ENCODE measurements at regions not wholly inside any gene's neighbourhood (a gene's known extent, or its start where the extent isn't known, plus 50 kb on each side); places are given as distances from the start of the nearest gene placed in this dataset.

DNA sequence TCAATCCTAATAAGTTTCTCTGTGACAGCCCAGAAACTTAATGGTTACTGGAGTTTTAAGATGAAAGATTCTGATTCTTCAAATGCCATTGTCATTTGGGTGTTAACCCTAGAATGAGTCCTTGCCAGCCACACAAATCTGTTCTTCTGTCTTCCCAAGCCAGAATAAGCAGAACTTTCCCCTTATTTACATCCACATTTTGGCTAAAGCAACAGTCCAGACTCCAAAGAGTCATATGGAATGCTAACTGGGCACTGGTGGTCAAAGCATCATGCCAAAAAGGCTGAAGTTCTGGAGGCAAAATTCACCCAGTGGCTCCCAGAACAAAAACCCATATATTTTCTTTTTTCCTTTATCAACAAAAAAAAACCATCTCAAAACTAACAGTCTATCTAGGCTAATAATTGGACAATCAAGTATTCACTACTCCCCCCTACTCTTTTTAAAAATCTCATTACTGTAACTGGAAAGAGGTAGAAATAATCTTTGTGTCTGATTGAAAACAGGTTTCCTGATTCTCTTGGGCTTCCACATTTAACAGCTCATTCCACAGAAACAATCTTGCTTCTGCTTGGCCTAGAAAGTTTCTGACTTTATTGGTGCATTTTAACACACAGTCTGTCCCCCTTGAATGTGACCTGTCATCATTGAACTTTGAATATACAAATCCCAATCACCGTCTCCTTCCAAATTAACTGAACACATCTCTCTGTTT is 89.6 kb upstream of the SETBP1 start:
- H3K27ac ChIP-seq (ENCODE audit: low read depth, low read length) = no peak overlapping the region
- no peaks in the 10 kb centered on the region for H3K27me3 ChIP-seq (ENCODE audit: control insufficient read depth in 1 of 2, insufficient read depth in 2 of 2, low read length in 2 of 2)
- no peak overlapping the region for H3K4me3 ChIP-seq (ENCODE audit: low read depth in 1 of 2, low read length in 2 of 2)
- H3K9ac ChIP-seq (ENCODE audit: low read depth in 1 of 2, low read length in 2 of 2) = no peak overlapping the region
- H3K9me3 ChIP-seq (ENCODE audit: control insufficient read depth in 1 of 2, low read length in 2 of 2) = no peaks in the 10 kb centered on the region
- no peaks in the 10 kb centered on the region for H3K36me3 ChIP-seq (ENCODE audit: control insufficient read depth in 1 of 2, insufficient read depth in 2 of 2, low read length in 2 of 2)
- H3K4me1 ChIP-seq (ENCODE audit: control insufficient read depth in 1 of 2, insufficient read depth in 2 of 2, low read length in 2 of 2) = no peaks in the 10 kb centered on the region

DNA sequence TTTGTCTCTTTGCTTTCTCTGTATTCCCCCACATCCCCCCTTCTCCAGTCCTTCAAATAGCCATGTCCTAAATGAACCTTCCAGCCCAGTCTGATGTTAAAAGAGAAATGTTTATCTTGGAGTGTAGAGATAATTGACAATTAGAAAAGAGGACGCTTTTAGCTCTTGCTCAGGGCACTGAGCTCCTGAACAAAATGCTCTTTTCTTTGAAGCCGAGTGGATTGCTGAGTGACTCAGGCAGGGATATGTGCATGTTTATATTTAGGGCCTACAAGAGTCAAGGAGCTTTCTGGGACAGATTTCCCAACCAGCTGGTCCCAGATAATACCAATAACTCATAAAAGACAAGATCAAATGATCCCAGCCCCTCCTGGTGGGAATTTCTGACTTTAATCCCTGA is 88.0 kb upstream of the SETBP1 start:
- H3K27ac ChIP-seq (ENCODE audit: low read depth, low read length) = no peak overlapping the region
- H3K9me3 ChIP-seq (ENCODE audit: control insufficient read depth in 1 of 2, low read length in 2 of 2) = no peaks in the 10 kb centered on the region
- H3K4me1 ChIP-seq (ENCODE audit: control insufficient read depth in 1 of 2, insufficient read depth in 2 of 2, low read length in 2 of 2) = no peaks in the 10 kb centered on the region

DNA sequence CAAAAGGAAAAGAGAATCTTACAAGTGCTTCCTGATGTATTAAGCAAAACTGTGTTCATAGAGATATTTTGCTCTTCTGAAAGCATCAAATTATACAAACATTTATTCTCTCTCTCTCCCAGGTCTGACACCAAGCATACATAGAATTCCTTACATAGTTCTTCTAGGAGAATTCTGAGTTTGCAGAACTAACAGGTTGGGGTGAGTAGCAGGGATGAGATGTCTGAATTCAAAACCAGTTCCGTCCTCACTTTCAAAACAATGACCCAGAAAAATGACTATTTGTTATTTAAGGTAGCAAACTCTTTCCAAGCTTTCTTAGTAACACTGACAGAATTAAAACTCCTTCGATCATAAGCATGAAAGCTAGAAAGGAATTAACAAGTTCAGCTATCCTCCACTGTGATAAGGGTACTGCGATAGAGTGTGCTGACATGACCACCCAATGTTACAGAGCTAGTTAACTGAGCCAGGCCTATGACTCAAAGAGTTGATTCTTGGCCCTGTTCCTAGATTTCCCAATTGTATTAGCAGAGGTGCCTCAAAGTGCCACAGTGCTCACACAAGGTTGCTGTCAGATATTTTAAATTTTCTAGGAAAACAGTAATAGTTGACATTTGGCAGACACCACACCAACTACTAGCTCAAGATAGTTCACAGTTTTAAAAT is 85.8 kb upstream of the SETBP1 start:
- Histone ChIP-seq H3K4me3 (ENCODE audit: low read depth in 1 of 2, low read length in 2 of 2) (no peak overlapping the region), H3K4me1 (ENCODE audit: control insufficient read depth in 1 of 2, insufficient read depth in 2 of 2, low read length in 2 of 2) (no peaks in the 10 kb centered on the region), H3K27ac (ENCODE audit: low read depth, low read length) (no peak overlapping the region), H3K9me3 (ENCODE audit: control insufficient read depth in 1 of 2, low read length in 2 of 2) (no peaks in the 10 kb centered on the region), H3K36me3 (ENCODE audit: control insufficient read depth in 1 of 2, insufficient read depth in 2 of 2, low read length in 2 of 2) (no peaks in the 10 kb centered on the region), H3K9ac (ENCODE audit: low read depth in 1 of 2, low read length in 2 of 2) (no peak overlapping the region), H3K27me3 (ENCODE audit: control insufficient read depth in 1 of 2, insufficient read depth in 2 of 2, low read length in 2 of 2) (no peaks in the 10 kb centered on the region)

More for the DNA sequence above, 88.0 kb upstream of the SETBP1 start:
- no peaks in the 10 kb centered on the region for H3K27me3 ChIP-seq (ENCODE audit: control insufficient read depth in 1 of 2, insufficient read depth in 2 of 2, low read length in 2 of 2)
- H3K36me3 ChIP-seq (ENCODE audit: control insufficient read depth in 1 of 2, insufficient read depth in 2 of 2, low read length in 2 of 2) = no peaks in the 10 kb centered on the region
- H3K9ac ChIP-seq (ENCODE audit: low read depth in 1 of 2, low read length in 2 of 2) = no peak overlapping the region
- no peak overlapping the region for H3K4me3 ChIP-seq (ENCODE audit: low read depth in 1 of 2, low read length in 2 of 2)

DNA sequence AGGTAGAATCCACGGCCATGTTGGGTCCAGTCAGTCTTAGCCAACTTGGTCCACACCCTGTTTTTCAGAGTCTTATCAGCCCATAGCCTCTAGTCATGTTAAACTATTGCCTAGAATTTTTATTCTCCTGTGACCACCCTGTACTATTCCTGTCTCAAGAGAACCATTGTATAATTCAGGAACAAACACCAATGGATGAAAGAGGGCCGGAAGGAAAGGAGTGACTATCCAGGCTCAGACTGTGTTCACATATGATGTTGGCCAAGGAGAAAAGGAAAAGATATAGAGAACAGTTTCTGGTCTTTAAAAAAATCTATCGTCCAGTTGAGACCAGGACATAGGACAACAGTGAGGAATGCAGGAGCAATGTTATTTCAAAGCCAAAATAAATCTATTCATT is 82.9 kb upstream of the SETBP1 start:
- no peaks in the 10 kb centered on the region for H3K9me3 ChIP-seq (ENCODE audit: control insufficient read depth in 1 of 2, low read length in 2 of 2)
- H3K27ac ChIP-seq (ENCODE audit: low read depth, low read length) = no peak overlapping the region
- no peaks in the 10 kb centered on the region for H3K4me1 ChIP-seq (ENCODE audit: control insufficient read depth in 1 of 2, insufficient read depth in 2 of 2, low read length in 2 of 2)
- no peak overlapping the region for H3K4me3 ChIP-seq (ENCODE audit: low read depth in 1 of 2, low read length in 2 of 2)
- no peaks in the 10 kb centered on the region for H3K27me3 ChIP-seq (ENCODE audit: control insufficient read depth in 1 of 2, insufficient read depth in 2 of 2, low read length in 2 of 2)
- no peak overlapping the region for H3K9ac ChIP-seq (ENCODE audit: low read depth in 1 of 2, low read length in 2 of 2)
- no peaks in the 10 kb centered on the region for H3K36me3 ChIP-seq (ENCODE audit: control insufficient read depth in 1 of 2, insufficient read depth in 2 of 2, low read length in 2 of 2)

DNA sequence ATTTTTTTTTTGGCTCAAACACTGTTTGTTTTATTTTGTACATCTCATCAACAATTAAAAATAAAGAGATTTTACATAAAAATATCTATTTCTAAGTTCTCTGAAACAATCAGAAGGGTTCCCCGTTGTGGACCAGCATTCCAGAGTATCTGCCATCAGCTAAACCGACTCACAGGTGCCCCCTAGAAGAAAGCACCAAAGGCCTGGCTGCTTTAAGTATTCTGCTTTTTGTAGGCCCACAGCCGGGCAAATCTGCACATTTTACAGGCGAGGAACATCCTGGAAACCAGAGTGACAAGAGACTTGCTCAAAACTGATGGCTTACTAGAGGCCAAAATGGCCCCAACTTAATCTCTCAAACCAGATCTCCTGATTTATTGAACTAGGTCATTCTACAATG is 82.2 kb upstream of the SETBP1 start:
- H3K9ac ChIP-seq (ENCODE audit: low read depth in 1 of 2, low read length in 2 of 2) = no peak overlapping the region
- H3K4me3 ChIP-seq (ENCODE audit: low read depth in 1 of 2, low read length in 2 of 2) = no peak overlapping the region
- no peaks in the 10 kb centered on the region for H3K4me1 ChIP-seq (ENCODE audit: control insufficient read depth in 1 of 2, insufficient read depth in 2 of 2, low read length in 2 of 2)
- no peaks in the 10 kb centered on the region for H3K27me3 ChIP-seq (ENCODE audit: control insufficient read depth in 1 of 2, insufficient read depth in 2 of 2, low read length in 2 of 2)
- no peaks in the 10 kb centered on the region for H3K9me3 ChIP-seq (ENCODE audit: control insufficient read depth in 1 of 2, low read length in 2 of 2)
- no peaks in the 10 kb centered on the region for H3K36me3 ChIP-seq (ENCODE audit: control insufficient read depth in 1 of 2, insufficient read depth in 2 of 2, low read length in 2 of 2)
- no peak overlapping the region for H3K27ac ChIP-seq (ENCODE audit: low read depth, low read length)

DNA sequence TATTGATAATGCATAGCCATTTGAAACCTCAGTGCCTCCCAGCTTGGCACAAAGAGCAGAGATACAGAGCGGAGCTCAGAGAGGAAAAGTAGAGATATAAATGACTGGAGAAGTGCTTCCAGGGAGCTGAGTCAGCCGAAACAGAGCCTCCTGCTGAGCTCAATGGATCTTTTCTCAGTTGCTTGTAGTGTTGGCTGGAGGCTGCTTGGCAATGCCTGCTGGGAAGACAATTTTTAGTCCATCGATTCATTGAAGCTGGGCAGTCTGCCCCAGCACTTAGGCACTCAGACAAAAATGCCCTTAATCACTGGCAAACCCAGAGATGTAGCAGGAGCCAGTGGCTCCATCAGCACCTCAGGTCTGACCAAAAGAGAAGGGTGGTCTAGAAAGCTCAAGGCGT is 81.3 kb upstream of the SETBP1 start:
- Histone ChIP-seq H3K36me3 (ENCODE audit: control insufficient read depth in 1 of 2, insufficient read depth in 2 of 2, low read length in 2 of 2) (no peaks in the 10 kb centered on the region), H3K9me3 (ENCODE audit: control insufficient read depth in 1 of 2, low read length in 2 of 2) (no peaks in the 10 kb centered on the region), H3K4me3 (ENCODE audit: low read depth in 1 of 2, low read length in 2 of 2) (no peak overlapping the region), H3K27ac (ENCODE audit: low read depth, low read length) (no peak overlapping the region), H3K4me1 (ENCODE audit: control insufficient read depth in 1 of 2, insufficient read depth in 2 of 2, low read length in 2 of 2) (no peaks in the 10 kb centered on the region), H3K27me3 (ENCODE audit: control insufficient read depth in 1 of 2, insufficient read depth in 2 of 2, low read length in 2 of 2) (no peaks in the 10 kb centered on the region), H3K9ac (ENCODE audit: low read depth in 1 of 2, low read length in 2 of 2) (no peak overlapping the region)

DNA sequence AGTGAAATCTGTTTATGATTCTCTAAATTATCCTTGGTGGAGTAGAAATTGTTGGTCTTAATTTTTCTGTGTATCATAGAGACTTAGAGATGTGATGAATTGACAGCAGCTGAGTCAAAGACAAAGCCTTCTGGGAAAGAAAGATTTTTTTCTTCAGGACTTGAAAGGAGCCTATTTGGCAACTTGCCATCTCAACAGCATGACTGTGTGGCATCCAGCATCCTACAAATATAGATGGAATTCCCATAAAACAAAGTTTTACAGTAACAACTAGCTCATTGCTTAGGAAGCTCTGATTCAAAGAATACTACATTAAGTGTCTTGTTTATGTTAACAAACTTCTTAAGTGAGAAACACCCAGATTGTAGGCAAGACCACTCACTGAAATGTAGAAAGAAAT is 79.2 kb upstream of the SETBP1 start:
- Histone ChIP-seq H3K9ac (ENCODE audit: low read depth in 1 of 2, low read length in 2 of 2) (no peak overlapping the region), H3K27me3 (ENCODE audit: control insufficient read depth in 1 of 2, insufficient read depth in 2 of 2, low read length in 2 of 2) (no peaks in the 10 kb centered on the region), H3K27ac (ENCODE audit: low read depth, low read length) (no peak overlapping the region), H3K4me3 (ENCODE audit: low read depth in 1 of 2, low read length in 2 of 2) (no peak overlapping the region), H3K36me3 (ENCODE audit: control insufficient read depth in 1 of 2, insufficient read depth in 2 of 2, low read length in 2 of 2) (no peaks in the 10 kb centered on the region), H3K4me1 (ENCODE audit: control insufficient read depth in 1 of 2, insufficient read depth in 2 of 2, low read length in 2 of 2) (no peaks in the 10 kb centered on the region), H3K9me3 (ENCODE audit: control insufficient read depth in 1 of 2, low read length in 2 of 2) (no peaks in the 10 kb centered on the region)

DNA sequence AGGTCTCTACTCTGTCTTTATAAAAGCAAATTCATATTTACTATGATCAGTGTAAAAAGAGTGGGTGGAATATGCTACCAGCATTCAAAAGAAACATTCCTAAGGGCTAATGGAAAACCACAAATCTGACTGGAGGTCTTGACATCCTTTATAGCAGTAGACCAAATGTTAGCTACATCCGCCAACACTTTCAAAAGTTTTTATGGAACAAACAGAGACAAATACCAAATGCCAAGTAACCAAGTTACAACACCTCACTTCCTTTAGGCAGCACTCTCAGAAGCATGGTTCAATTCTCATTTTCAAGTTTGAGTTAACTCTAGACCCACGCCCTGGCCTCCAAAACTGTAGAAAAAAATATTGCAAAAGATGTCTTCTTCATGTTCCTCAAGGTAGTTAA is 78.3 kb upstream of the SETBP1 start:
- no peaks in the 10 kb centered on the region for H3K4me1 ChIP-seq (ENCODE audit: control insufficient read depth in 1 of 2, insufficient read depth in 2 of 2, low read length in 2 of 2)
- no peak overlapping the region for H3K4me3 ChIP-seq (ENCODE audit: low read depth in 1 of 2, low read length in 2 of 2)
- H3K27ac ChIP-seq (ENCODE audit: low read depth, low read length) = no peak overlapping the region
- H3K27me3 ChIP-seq (ENCODE audit: control insufficient read depth in 1 of 2, insufficient read depth in 2 of 2, low read length in 2 of 2) = no peaks in the 10 kb centered on the region
- no peak overlapping the region for H3K9ac ChIP-seq (ENCODE audit: low read depth in 1 of 2, low read length in 2 of 2)
- H3K36me3 ChIP-seq (ENCODE audit: control insufficient read depth in 1 of 2, insufficient read depth in 2 of 2, low read length in 2 of 2) = no peaks in the 10 kb centered on the region
- H3K9me3 ChIP-seq (ENCODE audit: control insufficient read depth in 1 of 2, low read length in 2 of 2) = no peaks in the 10 kb centered on the region

DNA sequence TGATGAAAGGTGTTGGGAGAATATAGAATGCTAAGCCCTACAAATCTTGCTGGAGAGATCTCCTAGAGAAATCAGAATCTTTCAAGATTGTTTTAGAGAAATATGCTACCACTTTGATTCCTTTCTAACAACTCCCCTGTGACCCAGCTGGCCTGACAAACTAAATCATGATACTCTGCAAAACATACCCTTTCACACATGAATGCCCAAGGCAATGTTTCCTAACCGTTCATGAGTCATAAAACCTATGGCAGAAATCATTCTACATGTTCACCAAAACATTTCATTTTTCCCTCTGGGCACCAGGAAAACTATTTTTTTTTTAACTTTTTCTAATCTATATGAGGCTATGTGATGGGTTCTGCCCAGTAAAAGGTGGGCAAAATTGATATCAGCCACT is 77.8 kb upstream of the SETBP1 start:
- H3K9me3 ChIP-seq (ENCODE audit: control insufficient read depth in 1 of 2, low read length in 2 of 2) = no peaks in the 10 kb centered on the region
- H3K27ac ChIP-seq (ENCODE audit: low read depth, low read length) = no peak overlapping the region
- H3K4me3 ChIP-seq (ENCODE audit: low read depth in 1 of 2, low read length in 2 of 2) = no peak overlapping the region
- no peaks in the 10 kb centered on the region for H3K4me1 ChIP-seq (ENCODE audit: control insufficient read depth in 1 of 2, insufficient read depth in 2 of 2, low read length in 2 of 2)
- no peaks in the 10 kb centered on the region for H3K36me3 ChIP-seq (ENCODE audit: control insufficient read depth in 1 of 2, insufficient read depth in 2 of 2, low read length in 2 of 2)
- no peak overlapping the region for H3K9ac ChIP-seq (ENCODE audit: low read depth in 1 of 2, low read length in 2 of 2)
- H3K27me3 ChIP-seq (ENCODE audit: control insufficient read depth in 1 of 2, insufficient read depth in 2 of 2, low read length in 2 of 2) = no peaks in the 10 kb centered on the region

DNA sequence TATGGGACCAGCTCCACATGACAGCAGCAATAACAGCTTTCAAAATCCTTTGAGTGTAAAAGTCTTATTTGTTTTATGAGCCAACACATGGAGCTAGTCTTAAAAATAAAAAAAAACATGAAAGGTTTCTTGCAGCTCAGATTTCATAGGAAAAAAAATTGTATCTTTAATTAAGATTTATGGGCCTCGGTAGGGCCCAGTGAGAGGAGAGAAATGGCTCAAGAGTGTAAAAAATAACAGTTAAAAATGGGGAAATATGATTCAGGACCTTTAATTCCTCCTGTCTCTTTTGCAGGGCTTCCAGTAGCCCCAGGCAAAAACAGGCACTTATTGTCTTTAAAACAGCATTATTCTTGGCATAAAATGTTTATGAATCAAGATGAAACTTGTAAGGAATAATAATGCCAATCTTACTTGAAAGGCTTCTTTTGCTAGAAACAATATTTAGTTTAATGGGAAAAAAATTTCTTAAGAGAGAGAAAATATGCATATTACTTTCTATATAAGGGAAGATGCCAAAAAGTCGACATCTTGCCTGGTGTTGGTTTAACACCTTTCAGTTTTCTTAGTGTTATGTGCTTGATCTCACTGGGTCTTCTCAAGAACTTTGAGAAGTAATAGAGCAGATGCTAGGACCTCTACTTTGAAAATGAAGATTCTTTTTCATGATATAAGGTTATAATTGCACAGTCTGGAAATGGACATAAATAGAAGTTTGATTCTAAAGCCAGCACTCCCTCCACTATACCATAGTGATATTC is 71.3 kb upstream of the SETBP1 start:
- Histone ChIP-seq H3K27me3 (ENCODE audit: control insufficient read depth in 1 of 2, insufficient read depth in 2 of 2, low read length in 2 of 2) (no peaks in the 10 kb centered on the region), H3K4me3 (ENCODE audit: low read depth in 1 of 2, low read length in 2 of 2) (no peak overlapping the region), H3K4me1 (ENCODE audit: control insufficient read depth in 1 of 2, insufficient read depth in 2 of 2, low read length in 2 of 2) (no peaks in the 10 kb centered on the region), H3K9ac (ENCODE audit: low read depth in 1 of 2, low read length in 2 of 2) (no peak overlapping the region), H3K9me3 (ENCODE audit: control insufficient read depth in 1 of 2, low read length in 2 of 2) (no peaks in the 10 kb centered on the region), H3K27ac (ENCODE audit: low read depth, low read length) (no peak overlapping the region), H3K36me3 (ENCODE audit: control insufficient read depth in 1 of 2, insufficient read depth in 2 of 2, low read length in 2 of 2) (no peaks in the 10 kb centered on the region)

Measured in duodenal mucosa (tissue), 2 donors.